Keratinocyte (primary cell): ENCODE measurements at regions not wholly inside any gene's neighbourhood (a gene's known extent, or its start where the extent isn't known, plus 50 kb on each side); places are given as distances from the start of the nearest gene placed in this dataset.

Source experiments
- DNase-seq: peaks from one replicate; pipeline ENCODE4 v3.0.0-alpha.2; 2011; ENCODE audit warnings: low read depth, missing footprints, low spot score
- FAIRE-seq: peaks from 2 replicates; lab custom pipeline; 2011; peaks lifted over from hg19 to GRCh38; lab: Jason Lieb, UNC
- H2AFZ ChIP-seq: 2 replicates; pipeline ENCODE4 v1.6.0; 2012; ENCODE audit warnings: low read length, control low read depth, inconsistent platforms; ENCODE audit not compliant: control insufficient read depth
- H3K27ac ChIP-seq: 2 replicates; pipeline ENCODE4 v1.5.1; 2011; ENCODE audit warnings: low read length; ENCODE audit not compliant: control insufficient read depth, insufficient read depth
- H3K27me3 ChIP-seq: 3 replicates; pipeline ENCODE4 v1.6.0; 2011; ENCODE audit warnings: low read length; ENCODE audit not compliant: control insufficient read depth, insufficient read depth; ENCODE audit errors: extremely low read depth
- H3K36me3 ChIP-seq, 2 experiments: 2 replicates in 1 of 2; 3 replicates in 1 of 2; pipeline ENCODE4 v1.5.1; 2011; ENCODE audit warnings: low read length in 2 of 2, mild to moderate bottlenecking in 1 of 2; ENCODE audit not compliant: control insufficient read depth in 2 of 2, insufficient read depth in 2 of 2; ENCODE audit errors: extremely low read depth in 1 of 2
- H3K4me1 ChIP-seq: 3 replicates; pipeline ENCODE4 v1.5.1; 2011; ENCODE audit warnings: low read length; ENCODE audit not compliant: control insufficient read depth, insufficient read depth; ENCODE audit errors: extremely low read depth
- H3K4me2 ChIP-seq: 3 replicates; pipeline ENCODE4 v1.6.0; 2011; ENCODE audit warnings: low read depth, low read length; ENCODE audit not compliant: control insufficient read depth, insufficient read depth; ENCODE audit errors: extremely low read depth
- H3K4me3 ChIP-seq, 3 experiments: fragments of 200-600 bp in 1 of 3; sonication (generic) in 1 of 3; 2 replicates in 2 of 3; 3 replicates in 1 of 3; pipeline ENCODE4 v1.5.1; 2011 to 2016; ENCODE audit warnings: low read length in 3 of 3, mild to moderate bottlenecking in 3 of 3, control low read depth in 2 of 3, inconsistent platforms in 1 of 3, low read depth in 1 of 3, mixed read lengths in 1 of 3, mixed run types in 1 of 3, moderate library complexity in 1 of 3; ENCODE audit not compliant: control insufficient read depth in 2 of 3, insufficient read depth in 2 of 3; ENCODE audit errors: extremely low read depth in 1 of 3
- H3K79me2 ChIP-seq: 2 replicates; pipeline ENCODE4 v1.6.0; 2012; ENCODE audit warnings: low read length; ENCODE audit not compliant: control insufficient read depth, insufficient read depth
- H3K9ac ChIP-seq: 3 replicates; pipeline ENCODE4 v1.6.0; 2011; ENCODE audit warnings: low read length; ENCODE audit not compliant: control insufficient read depth, insufficient read depth; ENCODE audit errors: extremely low read depth
- H3K9me1 ChIP-seq: 3 replicates; pipeline ENCODE4 v1.6.0; 2011; ENCODE audit warnings: low read length; ENCODE audit not compliant: control insufficient read depth, insufficient read depth; ENCODE audit errors: extremely low read depth
- H3K9me3 ChIP-seq: 2 replicates; pipeline ENCODE4 v1.5.1; 2012; ENCODE audit warnings: low read depth, low read length; ENCODE audit not compliant: control insufficient read depth
- H4K20me1 ChIP-seq: 3 replicates; pipeline ENCODE4 v1.6.0; 2011; ENCODE audit warnings: low read length; ENCODE audit not compliant: control insufficient read depth, insufficient read depth; ENCODE audit errors: extremely low read depth
- EZH2 ChIP-seq: IDR thresholded peaks from one replicate; pipeline ENCODE4 v1.6.1; 2012; ENCODE audit warnings: inconsistent platforms, mild to moderate bottlenecking, low read length, moderate library complexity
- dilution Hi-C: fragments of 300-500 bp; cut with MboI; formaldehyde crosslinking; loops from one replicate; pipeline ENCODE4 v1.7.0; 2020; ENCODE audit warnings: low sequenced_read_pairs; ENCODE audit not compliant: extremely low pct_ligation_motif_present
- TF ChIP-seq, protein P1 (sequence below), 3 experiments: IDR thresholded peaks in 1 of 3; conservative IDR thresholded peaks in 1 of 3; optimal IDR thresholded peaks in 1 of 3; 2 replicates in 2 of 3; 3 replicates in 1 of 3; pipeline versions ENCODE3 to v1.5.1; 2011; ENCODE audit warnings: low read length in 3 of 3, mild to moderate bottlenecking in 3 of 3, moderate library complexity in 2 of 3, control low read depth in 1 of 3, inconsistent platforms in 1 of 3; ENCODE audit not compliant: insufficient read depth in 2 of 3; ENCODE audit errors: extremely low read depth in 1 of 3

- H4K20me1 ChIP-seq, result no peaks in the 10 kb centered on the region
- no peaks in the 10 kb centered on the region for H3K4me1 ChIP-seq
- H3K4me3 ChIP-seq, result no peak overlapping the region
- H2AFZ ChIP-seq, result no peak overlapping the region
- no peaks in the 10 kb centered on the region for H3K79me2 ChIP-seq
- FAIRE-seq (no peak), DNase-seq (no peak)
- H3K27ac ChIP-seq, result no peak overlapping the region
- no peaks in the 10 kb centered on the region for H3K27me3 ChIP-seq
- no peaks in the 10 kb centered on the region for H3K36me3 ChIP-seq
- no peak overlapping the region for H3K9ac ChIP-seq
- dilution Hi-C loops, result no loop called here
- no peak overlapping the region for H3K4me2 ChIP-seq
- no peaks in the 10 kb centered on the region for H3K9me1 ChIP-seq
- H3K9me3 ChIP-seq, result no peaks in the 10 kb centered on the region
- TF ChIP-seq, protein P1, sequence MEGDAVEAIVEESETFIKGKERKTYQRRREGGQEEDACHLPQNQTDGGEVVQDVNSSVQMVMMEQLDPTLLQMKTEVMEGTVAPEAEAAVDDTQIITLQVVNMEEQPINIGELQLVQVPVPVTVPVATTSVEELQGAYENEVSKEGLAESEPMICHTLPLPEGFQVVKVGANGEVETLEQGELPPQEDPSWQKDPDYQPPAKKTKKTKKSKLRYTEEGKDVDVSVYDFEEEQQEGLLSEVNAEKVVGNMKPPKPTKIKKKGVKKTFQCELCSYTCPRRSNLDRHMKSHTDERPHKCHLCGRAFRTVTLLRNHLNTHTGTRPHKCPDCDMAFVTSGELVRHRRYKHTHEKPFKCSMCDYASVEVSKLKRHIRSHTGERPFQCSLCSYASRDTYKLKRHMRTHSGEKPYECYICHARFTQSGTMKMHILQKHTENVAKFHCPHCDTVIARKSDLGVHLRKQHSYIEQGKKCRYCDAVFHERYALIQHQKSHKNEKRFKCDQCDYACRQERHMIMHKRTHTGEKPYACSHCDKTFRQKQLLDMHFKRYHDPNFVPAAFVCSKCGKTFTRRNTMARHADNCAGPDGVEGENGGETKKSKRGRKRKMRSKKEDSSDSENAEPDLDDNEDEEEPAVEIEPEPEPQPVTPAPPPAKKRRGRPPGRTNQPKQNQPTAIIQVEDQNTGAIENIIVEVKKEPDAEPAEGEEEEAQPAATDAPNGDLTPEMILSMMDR (optimal IDR thresholded peaks at IDR 0.05 in 1 of 3, IDR thresholded peaks at IDR 0.05 in 1 of 3, conservative IDR thresholded peaks at IDR 0.05 in 1 of 3; ENCODE audit: extremely low read depth in 1 of 3, insufficient read depth in 2 of 3, low read length in 3 of 3), result no peak
- TF ChIP-seq EZH2, result no peak
Measured at GRCh38 chr11:37115963-37116362, 517.9 kb upstream of the RAG2 start.

- no peak for TF ChIP-seq EZH2
- TF ChIP-seq, protein P1 (optimal IDR thresholded peaks at IDR 0.05 in 1 of 3, IDR thresholded peaks at IDR 0.05 in 1 of 3, conservative IDR thresholded peaks at IDR 0.05 in 1 of 3; ENCODE audit: extremely low read depth in 1 of 3, insufficient read depth in 2 of 3, low read length in 3 of 3), result no peak
- no peak overlapping the region for H3K27ac ChIP-seq
- H3K36me3 ChIP-seq, result no peaks in the 10 kb centered on the region
Measured at GRCh38 chr11:37110385-37110784, 512.3 kb upstream of the RAG2 start.

More at GRCh38 chr11:37110385-37110784, 512.3 kb upstream of the RAG2 start:
- Histone ChIP-seq H3K9me1 (no peaks in the 10 kb centered on the region), H3K79me2 (no peaks in the 10 kb centered on the region), H3K4me2 (no peak overlapping the region), H3K27me3 (no peaks in the 10 kb centered on the region), H4K20me1 (no peaks in the 10 kb centered on the region), H3K9ac (no peak overlapping the region), H3K4me1 (no peaks in the 10 kb centered on the region), H2AFZ (no peak overlapping the region), H3K4me3 (no peak overlapping the region), H3K9me3 (no peaks in the 10 kb centered on the region)
- DNase-seq (no peak), FAIRE-seq (no peak)
- dilution Hi-C loops, result no loop called here
